GM10266 (cell line): ENCODE measurements at regions not wholly inside any gene's neighbourhood (a gene's known extent, or its start where the extent isn't known, plus 50 kb on each side); places are given as distances from the start of the nearest gene placed in this dataset.

ENCODE experiments used
- DNase-seq: peaks from one replicate; pipeline ENCODE4 v3.0.0; 2012; ENCODE audit errors: extremely low spot score
- TF ChIP-seq, protein P1 (sequence below): IDR thresholded peaks from 2 replicates; pipeline ENCODE4 v1.5.1; 2012; ENCODE audit warnings: mild to moderate bottlenecking, low read depth; ENCODE audit not compliant: control insufficient read depth, insufficient read depth; ENCODE audit errors: missing control alignments

GRCh38 chr2:4269885-4270284 lies 566.5 kb downstream of the DCDC2C start:
- TF ChIP-seq, protein P1, sequence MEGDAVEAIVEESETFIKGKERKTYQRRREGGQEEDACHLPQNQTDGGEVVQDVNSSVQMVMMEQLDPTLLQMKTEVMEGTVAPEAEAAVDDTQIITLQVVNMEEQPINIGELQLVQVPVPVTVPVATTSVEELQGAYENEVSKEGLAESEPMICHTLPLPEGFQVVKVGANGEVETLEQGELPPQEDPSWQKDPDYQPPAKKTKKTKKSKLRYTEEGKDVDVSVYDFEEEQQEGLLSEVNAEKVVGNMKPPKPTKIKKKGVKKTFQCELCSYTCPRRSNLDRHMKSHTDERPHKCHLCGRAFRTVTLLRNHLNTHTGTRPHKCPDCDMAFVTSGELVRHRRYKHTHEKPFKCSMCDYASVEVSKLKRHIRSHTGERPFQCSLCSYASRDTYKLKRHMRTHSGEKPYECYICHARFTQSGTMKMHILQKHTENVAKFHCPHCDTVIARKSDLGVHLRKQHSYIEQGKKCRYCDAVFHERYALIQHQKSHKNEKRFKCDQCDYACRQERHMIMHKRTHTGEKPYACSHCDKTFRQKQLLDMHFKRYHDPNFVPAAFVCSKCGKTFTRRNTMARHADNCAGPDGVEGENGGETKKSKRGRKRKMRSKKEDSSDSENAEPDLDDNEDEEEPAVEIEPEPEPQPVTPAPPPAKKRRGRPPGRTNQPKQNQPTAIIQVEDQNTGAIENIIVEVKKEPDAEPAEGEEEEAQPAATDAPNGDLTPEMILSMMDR, result no peak
- DNase-seq, result no peak

GRCh38 chr2:4272261-4272858 lies 569.0 kb downstream of the DCDC2C start:
- TF ChIP-seq, protein P1, result no peak
- DNase-seq, result no peak

DNA sequence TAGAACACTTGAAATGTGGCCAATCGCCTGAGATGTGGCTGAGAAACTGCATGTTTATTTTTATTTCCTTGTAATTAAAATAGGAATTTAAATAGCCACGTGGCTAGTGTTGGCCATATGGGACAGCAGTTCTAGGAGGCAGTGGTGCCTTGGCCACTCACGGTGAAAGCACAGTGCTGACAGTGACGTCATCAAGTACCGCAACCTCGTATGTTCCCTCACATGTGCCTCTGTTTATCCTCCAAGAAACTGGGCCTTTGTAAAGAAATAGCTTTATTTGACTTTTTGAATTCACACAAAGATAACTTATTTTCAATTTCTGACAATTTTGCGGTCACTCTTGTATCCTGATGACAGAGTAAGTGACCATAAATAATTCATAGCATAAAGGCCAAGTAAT lies 575.0 kb downstream of the DCDC2C start:
- no peak for DNase-seq
- TF ChIP-seq, protein P1, result no peak

DNA sequence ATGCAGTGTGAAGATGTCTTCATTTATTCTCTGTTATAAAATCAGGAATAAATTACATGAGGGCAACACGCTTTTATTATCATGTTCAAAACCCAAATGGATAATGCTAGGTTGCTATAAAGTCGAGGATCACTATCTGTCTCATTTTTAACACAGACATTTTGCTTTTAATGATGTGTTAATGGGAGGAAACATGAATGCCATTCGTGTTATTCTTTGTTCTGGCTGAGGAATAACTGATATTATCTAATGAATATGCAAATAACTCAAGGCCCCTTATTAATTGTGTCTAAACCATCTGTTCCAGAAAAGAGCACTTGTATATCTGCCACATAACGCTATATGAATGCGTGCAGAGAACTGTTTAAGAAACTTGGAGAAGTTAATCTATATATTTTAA lies 576.1 kb downstream of the DCDC2C start:
- DNase-seq, result no peak
- TF ChIP-seq, protein P1, result no peak

DNA sequence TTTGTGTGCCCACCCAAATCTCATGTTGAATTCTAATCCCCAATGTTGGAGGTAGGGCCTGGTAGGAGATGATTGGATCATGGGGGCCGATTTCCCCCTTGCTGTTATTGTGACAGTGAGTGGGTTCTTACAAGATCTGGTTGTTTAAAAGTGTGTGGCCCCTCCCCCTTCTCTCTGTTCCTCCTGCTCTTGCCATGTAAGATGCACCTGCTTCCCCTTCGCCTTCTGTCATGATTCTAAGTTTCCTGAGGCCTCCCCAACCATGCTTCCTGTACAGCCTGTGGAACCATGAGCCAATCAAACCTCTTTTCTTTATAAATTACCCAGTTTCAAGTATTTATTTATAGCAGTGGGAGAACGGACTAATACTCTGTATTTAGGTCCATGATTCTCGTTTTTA lies 588.1 kb downstream of the DCDC2C start:
- DNase-seq, result no peak
- TF ChIP-seq, protein P1, result no peak

DNA sequence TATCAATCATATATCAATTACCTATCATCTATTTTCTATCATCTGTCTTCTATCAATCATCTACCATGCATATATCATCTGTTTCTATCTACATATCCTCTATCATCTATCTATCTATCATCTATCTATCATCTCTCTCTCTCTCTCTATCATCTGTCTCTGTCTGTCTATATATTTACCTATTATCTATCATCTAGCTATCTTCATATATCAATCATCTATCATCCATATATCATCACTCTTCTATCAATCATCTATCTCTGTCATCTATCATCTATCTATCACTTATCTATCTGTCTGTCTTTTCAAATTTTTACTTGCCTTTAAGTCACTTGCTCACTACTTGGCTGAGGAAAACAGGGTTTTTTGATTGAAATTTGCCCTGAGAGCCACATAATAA lies 592.3 kb downstream of the DCDC2C start:
- no peak for DNase-seq
- TF ChIP-seq, protein P1, result no peak

- no peak for DNase-seq
- TF ChIP-seq, protein P1, result no peak
Measured at GRCh38 chr2:4300616-4301015, 597.2 kb downstream of the DCDC2C start.
